GM19035 (cell line): ENCODE measurements at regions not wholly inside any gene's neighbourhood (a gene's known extent, or its start where the extent isn't known, plus 50 kb on each side); places are given as distances from the start of the nearest gene placed in this dataset.
"Not testable (repeated sequence)": the region's sequence is repeated elsewhere in the genome, so short reads cannot be mapped to it uniquely, and the experiment has no call there.

ENCODE experiments used
- ATAC-seq: cut with Tn5 transposase; IDR thresholded peaks from one replicate; pipeline ENCODE4 v1.9.1; 2021; ENCODE audit not compliant: unreplicated experiment

- not testable (repeated sequence) for ATAC-seq
Observed at GRCh38 chr1:170457325-170458050, 74.5 kb upstream of the GORAB start.

- no peak for ATAC-seq
Observed at GRCh38 chr1:170460001-170460400, 72.0 kb upstream of the GORAB start.

- no peak for ATAC-seq
Observed at GRCh38 chr1:170460414-170461155, 71.4 kb upstream of the GORAB start.

- ATAC-seq, result no peak
Observed at GRCh38 chr1:170461291-170461747, 70.6 kb upstream of the GORAB start.

- no peak for ATAC-seq
Observed at GRCh38 chr1:170461762-170462384, 70.1 kb upstream of the GORAB start.

- no peak for ATAC-seq
Observed at GRCh38 chr1:170470121-170470520, 61.8 kb upstream of the GORAB start.

GRCh38 chr1:170471398-170472053, 60.4 kb upstream of the GORAB start:
- no peak for ATAC-seq

- ATAC-seq, result no peak
Observed at GRCh38 chr1:170481000-170481399, 51.0 kb upstream of the GORAB start.
